ENCODE measurements at regions not wholly inside any gene's neighbourhood (a gene's known extent, or its start where the extent isn't known, plus 50 kb on each side); places are given as distances from the start of the nearest gene placed in this dataset.
"Not testable (repeated sequence)": the region's sequence is repeated elsewhere in the genome, so short reads cannot be mapped to it uniquely, and the experiment has no call there.

GRCh38 chr7:34358578-34358977, 299.4 kb upstream of the NPSR1 start:
- H3K79me1 ChIP-seq (ENCODE audit: low read depth in 1 of 2, low read length in 2 of 2); dilution Hi-C loops (cut with HindIII; ENCODE audit: low sequenced_read_pairs, unreplicated experiment); BruUV-seq (replicated peaks); H3K56ac ChIP-seq (ENCODE audit: extremely low read depth, insufficient read depth, low read length); H3K4me2 ChIP-seq (ENCODE audit: low read depth, low read length); H3K9me3 ChIP-seq (ENCODE audit: control insufficient read depth, insufficient read depth, low read length); H2BK5ac ChIP-seq (ENCODE audit: low read depth, low read length, poor library complexity, severe bottlenecking); H4K5ac ChIP-seq (ENCODE audit: low read depth, low read length); H2AFZ ChIP-seq (replicated peaks; ENCODE audit: low read length, poor library complexity); H2AK9ac ChIP-seq (replicated peaks; ENCODE audit: low read depth, low read length, poor library complexity); ATAC-seq (ENCODE audit: low read depth); CTCF ChIA-PET; H4K8ac ChIP-seq (ENCODE audit: low read depth in 2 of 2, low read length in 2 of 2); H3K23ac ChIP-seq (ENCODE audit: low read depth, low read length); H2BK20ac ChIP-seq (ENCODE audit: low read depth, low read length); H3K9ac ChIP-seq (ENCODE audit: low read depth, low read length); H4K91ac ChIP-seq (ENCODE audit: insufficient read depth, low read depth, low read length); H4K20me1 ChIP-seq (ENCODE audit: insufficient read depth, low read length); H2AK5ac ChIP-seq (ENCODE audit: low read depth, low read length); H2BK15ac ChIP-seq (ENCODE audit: low read depth, low read length); intact Hi-C loops (cut with micrococcal nuclease); H3K27ac ChIP-seq (ENCODE audit: insufficient read depth, low read length); H2BK120ac ChIP-seq (ENCODE audit: low read depth, low read length); H3K14ac ChIP-seq (replicated peaks; ENCODE audit: low read depth, low read length); H3K18ac ChIP-seq (ENCODE audit: low read depth, low read length); H3K36me3 ChIP-seq (ENCODE audit: control insufficient read depth, insufficient read depth, low read length); H3K9me1 ChIP-seq (ENCODE audit: insufficient read depth, low read length); H3K4ac ChIP-seq (ENCODE audit: low read depth, low read length); DNase-seq; H3K27me3 ChIP-seq (ENCODE audit: control insufficient read depth, insufficient read depth, low read length); POLR2A ChIA-PET (ENCODE audit: unreplicated experiment); H3K4me1 ChIP-seq (ENCODE audit: control insufficient read depth, insufficient read depth, low read length); in situ Hi-C loops (cut with MboI; ENCODE audit: low sequenced_read_pairs); H3K4me3 ChIP-seq (ENCODE audit: insufficient read depth, low read depth, low read length): not testable (repeated sequence)
- no CpG with 5 or more reads among the region's 1 CpG for WGBS, 2 experiments (ENCODE audit: extremely low coverage in 2 of 2, insufficient read length in 1 of 2)

Data from IMR-90 (cell line).